Colonic mucosa (tissue), 4 donors: ENCODE measurements at regions not wholly inside any gene's neighbourhood (a gene's known extent, or its start where the extent isn't known, plus 50 kb on each side); places are given as distances from the start of the nearest gene placed in this dataset.

Experiments used
- DNase-seq: peaks from one replicate; pipeline ENCODE4 v3.0.0-alpha.2; 2020
- H3K27ac ChIP-seq: fragments of 200-600 bp; one replicate; pipeline ENCODE4 v1.8.0; 2021
- H3K27me3 ChIP-seq: fragments of 200-600 bp; one replicate; pipeline ENCODE4 v1.8.0; 2021
- H3K36me3 ChIP-seq: fragments of 200-600 bp; one replicate; pipeline ENCODE4 v1.8.0; 2021
- H3K4me1 ChIP-seq: fragments of 200-600 bp; one replicate; pipeline ENCODE4 v1.8.0; 2021; ENCODE audit warnings: mild to moderate bottlenecking
- H3K4me3 ChIP-seq: fragments of 200-600 bp; one replicate; pipeline ENCODE4 v1.8.0; 2021
- H3K9ac ChIP-seq, 2 donors: one replicate each; pipeline ENCODE4 v1.7.0; 2013; ENCODE audit warnings: control low read depth in 2 of 2, low read depth in 2 of 2, low read length in 2 of 2
- H3K9me3 ChIP-seq: fragments of 200-600 bp; one replicate; pipeline ENCODE4 v1.8.0; 2021
- CTCF ChIP-seq: fragments of 200-600 bp; IDR thresholded peaks from one replicate; pipeline ENCODE4 v1.8.0; 2022; ENCODE audit warnings: antibody characterized with exemption, mild to moderate bottlenecking
- intact Hi-C: fragments of 100-400 bp; cut with DNase I; formaldehyde crosslinking; loops from one replicate; pipeline ENCODE4 v1.14.1; 2022
- donor health status: healthy.
- donor health status: DM: no; HTN: no; CAD: no.
- donor health status: DM: no; HTN: no; CAD: no.

GRCh38 chr14:40113671-40114070 lies 681.4 kb upstream of the FBXO33 start:
- intact Hi-C loops, result no loop called here
- H3K36me3 ChIP-seq, result no peaks in the 10 kb centered on the region
- no peaks in the 10 kb centered on the region for H3K4me1 ChIP-seq
- H3K4me3 ChIP-seq, result no peak overlapping the region
- no peak for TF ChIP-seq CTCF
- no peak for DNase-seq
- H3K9ac ChIP-seq, result no peak overlapping the region
- H3K27ac ChIP-seq, result no peak overlapping the region
- H3K9me3 ChIP-seq, result no peaks in the 10 kb centered on the region
- H3K27me3 ChIP-seq, result no peaks in the 10 kb centered on the region

- no peak overlapping the region for H3K9ac ChIP-seq
- intact Hi-C loops, result no loop called here
- no peaks in the 10 kb centered on the region for H3K9me3 ChIP-seq
- no peak for TF ChIP-seq CTCF
- no peak overlapping the region for H3K4me3 ChIP-seq
- no peaks in the 10 kb centered on the region for H3K4me1 ChIP-seq
- DNase-seq, result no peak
- no peak overlapping the region for H3K27ac ChIP-seq
- no peaks in the 10 kb centered on the region for H3K27me3 ChIP-seq
- H3K36me3 ChIP-seq, result no peaks in the 10 kb centered on the region
These were observed 668.4 kb upstream of the FBXO33 start for GRCh38 chr14:40100544-40101196.

- DNase-seq, result no peak
- TF ChIP-seq CTCF, result no peak
- intact Hi-C loops, result no loop called here
- H3K9ac ChIP-seq, result no peak overlapping the region
- H3K27me3 ChIP-seq, result no peaks in the 10 kb centered on the region
- no peaks in the 10 kb centered on the region for H3K4me1 ChIP-seq
- H3K27ac ChIP-seq, result no peak overlapping the region
- H3K4me3 ChIP-seq, result no peak overlapping the region
- no peaks in the 10 kb centered on the region for H3K36me3 ChIP-seq
- H3K9me3 ChIP-seq, result no peaks in the 10 kb centered on the region
These were observed 667.1 kb upstream of the FBXO33 start for GRCh38 chr14:40099316-40099715.

- no peaks in the 10 kb centered on the region for H3K4me1 ChIP-seq
- H3K27me3 ChIP-seq, result no peaks in the 10 kb centered on the region
- H3K27ac ChIP-seq, result no peak overlapping the region
- no peak overlapping the region for H3K4me3 ChIP-seq
- intact Hi-C loops, result no loop called here
- DNase-seq, result no peak
- H3K36me3 ChIP-seq, result no peaks in the 10 kb centered on the region
- no peak overlapping the region for H3K9ac ChIP-seq
- no peaks in the 10 kb centered on the region for H3K9me3 ChIP-seq
- TF ChIP-seq CTCF, result no peak
These were observed 666.2 kb upstream of the FBXO33 start for GRCh38 chr14:40098468-40098867.

GRCh38 chr14:40096968-40097367 lies 664.7 kb upstream of the FBXO33 start:
- no peaks in the 10 kb centered on the region for H3K27me3 ChIP-seq
- no peak overlapping the region for H3K9ac ChIP-seq
- DNase-seq, result no peak
- TF ChIP-seq CTCF, result no peak
- intact Hi-C loops, result no loop called here
- H3K4me3 ChIP-seq, result no peak overlapping the region
- no peak overlapping the region for H3K27ac ChIP-seq
- no peaks in the 10 kb centered on the region for H3K9me3 ChIP-seq
- H3K4me1 ChIP-seq, result no peaks in the 10 kb centered on the region
- H3K36me3 ChIP-seq, result no peaks in the 10 kb centered on the region
